ENCODE measurements at regions not wholly inside any gene's neighbourhood (a gene's known extent, or its start where the extent isn't known, plus 50 kb on each side); places are given as distances from the start of the nearest gene placed in this dataset.

- no peak overlapping the region for H3K4me3 ChIP-seq (replicated peaks in 1 of 2; ENCODE audit: low read depth in 2 of 2, low read length in 2 of 2)
- DNase-seq (ENCODE audit: low read depth in 2 of 2), result peak in 1 of 2 donors; percentile 23
- no peak for TF ChIP-seq CTCF (IDR thresholded peaks at IDR 0.05; ENCODE audit: low read depth, low read length)
Observed at GRCh38 chr11:104526006-104526405, 362.1 kb upstream of the PDGFD start.

DNA sequence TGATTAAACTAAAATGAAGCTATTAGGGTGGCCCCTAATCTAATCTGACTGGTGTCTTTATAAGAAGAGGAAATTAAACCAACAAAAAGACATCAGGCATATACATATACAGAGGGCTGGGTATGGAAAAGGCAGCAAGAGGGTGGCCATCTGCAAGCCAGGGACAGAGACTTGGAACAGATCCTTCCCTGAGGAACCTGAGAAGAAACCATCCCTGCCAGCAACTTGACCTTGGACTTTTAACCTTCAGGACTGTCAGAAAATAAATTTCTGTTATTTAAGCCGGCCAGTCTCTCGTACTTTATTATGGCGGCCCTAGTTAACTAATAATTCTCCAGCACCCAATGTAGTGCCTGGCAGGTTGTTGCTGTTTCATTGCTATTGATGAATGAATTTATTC lies 361.5 kb upstream of the PDGFD start:
- no peak for DNase-seq (ENCODE audit: low read depth in 2 of 2)
- H3K4me3 ChIP-seq (replicated peaks in 1 of 2; ENCODE audit: low read depth in 2 of 2, low read length in 2 of 2), result no peak overlapping the region
- no peak for TF ChIP-seq CTCF (IDR thresholded peaks at IDR 0.05; ENCODE audit: low read depth, low read length)

DNA sequence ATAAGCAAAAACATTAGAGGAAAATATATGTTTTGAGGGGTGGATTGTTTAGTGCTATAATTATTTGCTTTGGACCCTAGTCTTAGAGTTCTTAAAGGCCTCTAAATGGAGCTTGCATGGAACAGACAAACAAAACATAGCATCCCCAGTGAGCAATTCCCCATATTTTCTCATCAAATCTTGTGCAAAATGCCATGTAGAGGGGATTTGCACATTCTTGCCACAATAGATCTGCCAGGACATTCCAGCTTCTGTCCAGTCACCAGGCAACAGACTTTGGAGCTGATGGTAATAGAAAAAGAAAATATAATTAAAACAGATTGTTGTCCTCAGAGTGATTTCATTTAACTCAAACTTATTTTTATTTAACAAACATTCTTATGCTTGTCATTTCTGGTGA lies 360.3 kb upstream of the PDGFD start:
- no peak for TF ChIP-seq CTCF (IDR thresholded peaks at IDR 0.05; ENCODE audit: low read depth, low read length)
- no peak overlapping the region for H3K4me3 ChIP-seq (replicated peaks in 1 of 2; ENCODE audit: low read depth in 2 of 2, low read length in 2 of 2)
- peak in 1 of 2 donors; percentile 17 for DNase-seq (ENCODE audit: low read depth in 2 of 2)

DNA sequence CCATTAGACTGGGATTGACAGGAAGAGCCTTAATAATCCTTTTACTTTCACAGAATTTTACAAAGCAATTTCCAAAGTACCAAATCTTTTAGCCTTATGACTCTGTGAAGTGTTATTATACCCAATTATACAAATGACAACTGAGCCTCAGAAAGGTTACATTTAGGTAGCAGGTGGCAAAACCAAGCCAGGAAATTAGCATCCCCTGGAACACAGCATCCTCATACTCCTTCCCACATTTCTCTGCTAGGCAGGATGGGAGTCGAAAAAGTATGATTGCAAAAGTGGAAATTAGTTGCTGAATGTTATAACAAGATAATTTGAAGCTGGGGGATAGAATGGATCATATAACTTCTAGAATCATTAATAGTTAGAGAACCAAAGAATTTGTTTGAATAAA lies 359.7 kb upstream of the PDGFD start:
- H3K4me3 ChIP-seq (replicated peaks in 1 of 2; ENCODE audit: low read depth in 2 of 2, low read length in 2 of 2), result no peak overlapping the region
- no peak for TF ChIP-seq CTCF (IDR thresholded peaks at IDR 0.05; ENCODE audit: low read depth, low read length)
- DNase-seq (ENCODE audit: low read depth in 2 of 2), result no peak

- peak; percentile 3 to 29 for DNase-seq (ENCODE audit: low read depth in 2 of 2)
- no peak for TF ChIP-seq CTCF (IDR thresholded peaks at IDR 0.05; ENCODE audit: low read depth, low read length)
Observed at GRCh38 chr11:104522650-104523049, 358.7 kb upstream of the PDGFD start.

DNA sequence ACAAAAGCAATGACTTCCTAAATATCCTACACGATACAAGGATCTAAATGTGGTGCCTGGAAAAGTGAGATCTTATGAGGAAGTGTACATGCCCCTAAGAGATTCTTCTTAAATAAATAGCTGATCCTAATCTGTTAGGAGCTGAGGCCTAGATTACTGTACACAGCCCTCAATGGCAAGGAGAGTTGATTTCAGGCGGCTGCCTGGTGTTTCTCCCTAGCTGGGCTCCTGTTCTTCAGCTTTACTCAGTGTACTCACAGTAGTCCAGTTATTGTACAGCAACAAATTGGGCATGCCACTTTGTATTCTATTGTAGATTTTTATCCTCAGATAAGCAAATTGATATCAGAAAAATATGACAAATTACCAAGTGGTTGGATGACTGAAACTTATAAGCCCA lies 358.2 kb upstream of the PDGFD start:
- TF ChIP-seq CTCF (IDR thresholded peaks at IDR 0.05; ENCODE audit: low read depth, low read length), result no peak
- no peak overlapping the region for H3K4me3 ChIP-seq (replicated peaks in 1 of 2; ENCODE audit: low read depth in 2 of 2, low read length in 2 of 2)
- DNase-seq (ENCODE audit: low read depth in 2 of 2), result no peak

More at GRCh38 chr11:104522650-104523049, 358.7 kb upstream of the PDGFD start:
- no peak overlapping the region for H3K4me3 ChIP-seq (replicated peaks in 1 of 2; ENCODE audit: low read depth in 2 of 2, low read length in 2 of 2)

- TF ChIP-seq CTCF (IDR thresholded peaks at IDR 0.05; ENCODE audit: low read depth, low read length), result no peak
- no peak for DNase-seq (ENCODE audit: low read depth in 2 of 2)
- no peak overlapping the region for H3K4me3 ChIP-seq (replicated peaks in 1 of 2; ENCODE audit: low read depth in 2 of 2, low read length in 2 of 2)
Observed at GRCh38 chr11:104510169-104510568, 346.2 kb upstream of the PDGFD start.
